ENCODE measurements at regions not wholly inside any gene's neighbourhood (a gene's known extent, or its start where the extent isn't known, plus 50 kb on each side); places are given as distances from the start of the nearest gene placed in this dataset.

DNA sequence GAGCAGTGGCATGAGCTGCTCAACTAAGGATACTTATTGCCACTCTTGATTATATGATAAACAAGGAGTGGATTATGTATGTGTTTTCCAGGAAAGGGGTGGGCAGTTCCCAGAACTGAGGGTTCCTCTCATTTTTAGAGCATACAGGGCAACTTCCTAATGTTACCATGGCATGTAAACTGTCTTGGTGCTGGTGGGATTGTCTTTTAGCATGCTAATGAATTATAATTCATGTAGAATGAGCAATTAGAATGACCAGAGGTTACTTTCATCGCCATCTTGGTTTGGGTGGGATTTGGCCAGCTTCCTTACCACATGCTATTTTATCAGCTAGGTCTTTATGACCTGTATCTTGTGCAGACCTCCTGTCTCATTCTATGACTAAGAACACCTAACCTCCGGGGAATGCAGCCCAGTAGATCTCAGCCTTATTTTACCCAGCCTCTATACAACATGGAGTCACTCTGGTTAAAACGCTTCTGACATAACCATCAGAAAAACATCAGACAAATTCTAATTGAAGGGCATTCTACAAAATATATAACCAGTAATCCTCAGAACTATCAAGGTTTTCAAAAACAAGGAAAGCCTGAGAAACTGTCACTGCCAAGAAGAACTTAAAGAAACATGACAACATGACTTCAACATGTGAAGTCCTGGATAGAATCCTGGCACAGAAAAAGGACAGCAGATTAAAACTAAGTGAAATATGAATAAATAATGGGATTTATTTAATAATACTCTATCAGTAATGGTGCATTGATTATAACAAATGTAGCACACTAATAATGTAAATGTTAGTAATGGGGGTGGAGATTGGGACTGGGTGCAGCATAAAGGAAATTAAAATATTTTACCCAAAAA lies 365.0 kb downstream of the SEMA3D start:
- TF ChIP-seq, protein P1, sequence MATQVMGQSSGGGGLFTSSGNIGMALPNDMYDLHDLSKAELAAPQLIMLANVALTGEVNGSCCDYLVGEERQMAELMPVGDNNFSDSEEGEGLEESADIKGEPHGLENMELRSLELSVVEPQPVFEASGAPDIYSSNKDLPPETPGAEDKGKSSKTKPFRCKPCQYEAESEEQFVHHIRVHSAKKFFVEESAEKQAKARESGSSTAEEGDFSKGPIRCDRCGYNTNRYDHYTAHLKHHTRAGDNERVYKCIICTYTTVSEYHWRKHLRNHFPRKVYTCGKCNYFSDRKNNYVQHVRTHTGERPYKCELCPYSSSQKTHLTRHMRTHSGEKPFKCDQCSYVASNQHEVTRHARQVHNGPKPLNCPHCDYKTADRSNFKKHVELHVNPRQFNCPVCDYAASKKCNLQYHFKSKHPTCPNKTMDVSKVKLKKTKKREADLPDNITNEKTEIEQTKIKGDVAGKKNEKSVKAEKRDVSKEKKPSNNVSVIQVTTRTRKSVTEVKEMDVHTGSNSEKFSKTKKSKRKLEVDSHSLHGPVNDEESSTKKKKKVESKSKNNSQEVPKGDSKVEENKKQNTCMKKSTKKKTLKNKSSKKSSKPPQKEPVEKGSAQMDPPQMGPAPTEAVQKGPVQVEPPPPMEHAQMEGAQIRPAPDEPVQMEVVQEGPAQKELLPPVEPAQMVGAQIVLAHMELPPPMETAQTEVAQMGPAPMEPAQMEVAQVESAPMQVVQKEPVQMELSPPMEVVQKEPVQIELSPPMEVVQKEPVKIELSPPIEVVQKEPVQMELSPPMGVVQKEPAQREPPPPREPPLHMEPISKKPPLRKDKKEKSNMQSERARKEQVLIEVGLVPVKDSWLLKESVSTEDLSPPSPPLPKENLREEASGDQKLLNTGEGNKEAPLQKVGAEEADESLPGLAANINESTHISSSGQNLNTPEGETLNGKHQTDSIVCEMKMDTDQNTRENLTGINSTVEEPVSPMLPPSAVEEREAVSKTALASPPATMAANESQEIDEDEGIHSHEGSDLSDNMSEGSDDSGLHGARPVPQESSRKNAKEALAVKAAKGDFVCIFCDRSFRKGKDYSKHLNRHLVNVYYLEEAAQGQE (IDR thresholded peaks at IDR 0.05; ENCODE audit: low read depth): no peak
- TF ChIP-seq, protein P2, sequence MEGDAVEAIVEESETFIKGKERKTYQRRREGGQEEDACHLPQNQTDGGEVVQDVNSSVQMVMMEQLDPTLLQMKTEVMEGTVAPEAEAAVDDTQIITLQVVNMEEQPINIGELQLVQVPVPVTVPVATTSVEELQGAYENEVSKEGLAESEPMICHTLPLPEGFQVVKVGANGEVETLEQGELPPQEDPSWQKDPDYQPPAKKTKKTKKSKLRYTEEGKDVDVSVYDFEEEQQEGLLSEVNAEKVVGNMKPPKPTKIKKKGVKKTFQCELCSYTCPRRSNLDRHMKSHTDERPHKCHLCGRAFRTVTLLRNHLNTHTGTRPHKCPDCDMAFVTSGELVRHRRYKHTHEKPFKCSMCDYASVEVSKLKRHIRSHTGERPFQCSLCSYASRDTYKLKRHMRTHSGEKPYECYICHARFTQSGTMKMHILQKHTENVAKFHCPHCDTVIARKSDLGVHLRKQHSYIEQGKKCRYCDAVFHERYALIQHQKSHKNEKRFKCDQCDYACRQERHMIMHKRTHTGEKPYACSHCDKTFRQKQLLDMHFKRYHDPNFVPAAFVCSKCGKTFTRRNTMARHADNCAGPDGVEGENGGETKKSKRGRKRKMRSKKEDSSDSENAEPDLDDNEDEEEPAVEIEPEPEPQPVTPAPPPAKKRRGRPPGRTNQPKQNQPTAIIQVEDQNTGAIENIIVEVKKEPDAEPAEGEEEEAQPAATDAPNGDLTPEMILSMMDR (IDR thresholded peaks at IDR 0.05 in 2 of 3, conservative IDR thresholded peaks at IDR 0.05 in 1 of 3; ENCODE audit: borderline replicate concordance in 1 of 3, insufficient read depth in 1 of 3, low read depth in 2 of 3, low read length in 2 of 3): no peak
- TF ChIP-seq RAD21 (IDR thresholded peaks at IDR 0.05; ENCODE audit: low read depth) (no peak), EZH2 (IDR thresholded peaks at IDR 0.05) (no peak), POLR2A (IDR thresholded peaks at IDR 0.05; ENCODE audit: borderline replicate concordance, extremely low read depth, insufficient read depth, insufficient read length) (no peak), YY1 (IDR thresholded peaks at IDR 0.05; ENCODE audit: extremely low read depth, insufficient replicate concordance, low read depth, low read length) (no peak), TCF7L2 (IDR thresholded peaks at IDR 0.05; ENCODE audit: borderline replicate concordance, extremely low read depth, insufficient read depth, insufficient read length) (no peak)
- TF ChIP-seq, protein P3, sequence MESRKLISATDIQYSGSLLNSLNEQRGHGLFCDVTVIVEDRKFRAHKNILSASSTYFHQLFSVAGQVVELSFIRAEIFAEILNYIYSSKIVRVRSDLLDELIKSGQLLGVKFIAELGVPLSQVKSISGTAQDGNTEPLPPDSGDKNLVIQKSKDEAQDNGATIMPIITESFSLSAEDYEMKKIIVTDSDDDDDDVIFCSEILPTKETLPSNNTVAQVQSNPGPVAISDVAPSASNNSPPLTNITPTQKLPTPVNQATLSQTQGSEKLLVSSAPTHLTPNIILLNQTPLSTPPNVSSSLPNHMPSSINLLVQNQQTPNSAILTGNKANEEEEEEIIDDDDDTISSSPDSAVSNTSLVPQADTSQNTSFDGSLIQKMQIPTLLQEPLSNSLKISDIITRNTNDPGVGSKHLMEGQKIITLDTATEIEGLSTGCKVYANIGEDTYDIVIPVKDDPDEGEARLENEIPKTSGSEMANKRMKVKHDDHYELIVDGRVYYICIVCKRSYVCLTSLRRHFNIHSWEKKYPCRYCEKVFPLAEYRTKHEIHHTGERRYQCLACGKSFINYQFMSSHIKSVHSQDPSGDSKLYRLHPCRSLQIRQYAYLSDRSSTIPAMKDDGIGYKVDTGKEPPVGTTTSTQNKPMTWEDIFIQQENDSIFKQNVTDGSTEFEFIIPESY (IDR thresholded peaks at IDR 0.05; ENCODE audit: extremely low read depth, insufficient replicate concordance, low read length): no peak

Data from HCT116 (cell line).